GM21423 (cell line): ENCODE measurements at regions not wholly inside any gene's neighbourhood (a gene's known extent, or its start where the extent isn't known, plus 50 kb on each side); places are given as distances from the start of the nearest gene placed in this dataset.

Experiments
- ATAC-seq: cut with Tn5 transposase; IDR thresholded peaks from one replicate; pipeline ENCODE4 v1.9.1; 2021; ENCODE audit warnings: mild to moderate bottlenecking, moderate library complexity; ENCODE audit not compliant: unreplicated experiment

GRCh38 chrX:8971116-8971515, 62.8 kb downstream of the FAM9B start:
- ATAC-seq, result no peak

GRCh38 chrX:8969378-8969777, 64.5 kb downstream of the FAM9B start:
- ATAC-seq, result no peak

- ATAC-seq, result no peak
Observed at GRCh38 chrX:8967461-8967860, 66.5 kb downstream of the FAM9B start.

GRCh38 chrX:8960957-8961468, 72.9 kb downstream of the FAM9B start:
- ATAC-seq, result peak; percentile 40

- no peak for ATAC-seq
Observed at GRCh38 chrX:8955511-8955910, 78.4 kb downstream of the FAM9B start.

- no peak for ATAC-seq
Observed at GRCh38 chrX:8946563-8946962, 87.4 kb downstream of the FAM9B start.

GRCh38 chrX:8939322-8939721, 94.6 kb downstream of the FAM9B start:
- ATAC-seq, result no peak

GRCh38 chrX:8927701-8928100, 106.2 kb downstream of the FAM9B start:
- ATAC-seq, result no peak

- ATAC-seq, result no peak
Observed at GRCh38 chrX:8927066-8927635, 106.8 kb downstream of the FAM9B start.

- no peak for ATAC-seq
Observed at GRCh38 chrX:8921615-8922014, 112.3 kb downstream of the FAM9B start.

GRCh38 chrX:8919801-8920200, 114.1 kb downstream of the FAM9B start:
- no peak for ATAC-seq

- ATAC-seq, result no peak
Observed at GRCh38 chrX:8916697-8917096, 115.5 kb upstream of the FAM9A start.

- no peak for ATAC-seq
Observed at GRCh38 chrX:8914681-8915080, 113.5 kb upstream of the FAM9A start.

- ATAC-seq, result no peak
Observed at GRCh38 chrX:8913655-8914409, 112.6 kb upstream of the FAM9A start.

- no peak for ATAC-seq
Observed at GRCh38 chrX:8907688-8908087, 106.5 kb upstream of the FAM9A start.

- no peak for ATAC-seq
Observed at GRCh38 chrX:8906299-8906938, 105.2 kb upstream of the FAM9A start.

GRCh38 chrX:8897259-8897658, 96.1 kb upstream of the FAM9A start:
- no peak for ATAC-seq

- ATAC-seq, result no peak
Observed at GRCh38 chrX:8890794-8891193, 89.6 kb upstream of the FAM9A start.

GRCh38 chrX:8887004-8887403, 85.8 kb upstream of the FAM9A start:
- ATAC-seq, result no peak

GRCh38 chrX:8879750-8880149, 78.6 kb upstream of the FAM9A start:
- no peak for ATAC-seq

GRCh38 chrX:8873956-8874355, 72.8 kb upstream of the FAM9A start:
- ATAC-seq, result no peak

GRCh38 chrX:8873102-8873501, 71.9 kb upstream of the FAM9A start:
- ATAC-seq, result no peak
